ENCODE measurements at regions not wholly inside any gene's neighbourhood (a gene's known extent, or its start where the extent isn't known, plus 50 kb on each side); places are given as distances from the start of the nearest gene placed in this dataset.

DNA sequence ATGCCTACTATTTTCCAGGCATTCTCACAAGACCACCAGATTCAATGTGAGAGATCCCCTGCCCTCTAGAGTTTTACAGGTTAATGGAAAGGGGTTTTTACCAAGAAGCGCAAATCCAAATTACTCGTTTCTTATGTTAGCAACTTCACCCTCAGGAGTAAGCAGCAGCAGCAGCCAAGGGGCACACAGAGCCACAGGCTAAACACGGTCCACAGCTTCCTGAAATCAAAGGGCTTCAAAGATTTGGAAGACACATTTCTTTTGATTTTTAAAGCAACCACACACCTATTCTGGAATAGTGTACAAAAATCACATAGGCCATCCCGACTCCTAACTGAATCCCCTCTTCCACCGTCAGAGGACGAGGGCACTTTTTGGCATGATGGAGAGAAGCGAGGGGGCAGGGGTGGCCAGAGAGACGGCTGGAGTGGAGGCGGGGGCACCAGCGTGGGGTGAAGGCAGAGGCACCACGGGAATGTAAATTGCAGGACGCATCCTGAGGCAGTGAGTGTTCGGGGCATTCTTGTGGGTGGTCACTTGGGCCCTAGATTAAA, 107.0 kb downstream of the ARF6 start:
- no peak for FAIRE-seq

GRCh38 chr14:50000380-50001150, 107.7 kb downstream of the ARF6 start:
- FAIRE-seq, result peak; percentile 94

DNA sequence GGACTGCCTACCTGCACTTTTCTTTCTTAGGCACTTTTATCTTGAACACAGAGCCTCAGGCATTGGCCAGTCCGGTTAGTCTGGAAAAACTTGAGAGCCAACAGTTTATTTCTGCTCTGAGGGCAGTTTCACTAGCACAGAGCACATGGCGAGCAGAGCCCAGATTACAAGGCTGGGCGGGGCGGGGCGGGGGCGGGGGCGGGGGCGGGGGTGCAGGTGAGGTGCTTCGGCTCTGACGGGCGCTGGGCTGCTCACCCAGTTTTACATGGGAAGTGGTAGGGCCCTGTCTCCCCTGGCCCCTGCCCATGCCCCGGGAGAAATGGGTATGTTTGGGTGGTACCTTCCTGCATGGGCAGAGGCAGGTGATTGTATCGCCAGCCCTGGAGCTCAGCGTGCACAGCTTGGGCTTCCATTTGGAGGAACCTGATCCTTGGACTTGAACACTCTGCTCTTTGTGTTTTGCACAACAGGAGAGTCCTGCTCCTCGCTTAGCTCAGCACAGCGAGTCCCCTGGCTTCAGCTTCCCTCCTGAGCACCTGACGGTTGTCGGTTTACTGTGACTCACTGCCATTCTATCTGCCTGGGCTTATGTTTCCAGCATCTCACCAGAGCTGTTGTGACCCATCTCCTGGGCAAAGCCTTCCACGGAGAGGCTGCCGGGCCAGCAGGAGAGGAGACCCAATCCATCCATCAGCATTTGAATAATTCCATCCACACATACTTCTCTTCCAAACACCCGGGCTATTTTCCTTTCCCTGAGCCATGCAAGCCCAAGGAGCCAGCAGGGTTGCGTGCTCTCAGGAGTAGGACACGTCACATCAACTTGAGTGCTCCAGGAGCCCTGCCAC, 108.5 kb downstream of the ARF6 start:
- peak; percentile 98 for FAIRE-seq

DNA sequence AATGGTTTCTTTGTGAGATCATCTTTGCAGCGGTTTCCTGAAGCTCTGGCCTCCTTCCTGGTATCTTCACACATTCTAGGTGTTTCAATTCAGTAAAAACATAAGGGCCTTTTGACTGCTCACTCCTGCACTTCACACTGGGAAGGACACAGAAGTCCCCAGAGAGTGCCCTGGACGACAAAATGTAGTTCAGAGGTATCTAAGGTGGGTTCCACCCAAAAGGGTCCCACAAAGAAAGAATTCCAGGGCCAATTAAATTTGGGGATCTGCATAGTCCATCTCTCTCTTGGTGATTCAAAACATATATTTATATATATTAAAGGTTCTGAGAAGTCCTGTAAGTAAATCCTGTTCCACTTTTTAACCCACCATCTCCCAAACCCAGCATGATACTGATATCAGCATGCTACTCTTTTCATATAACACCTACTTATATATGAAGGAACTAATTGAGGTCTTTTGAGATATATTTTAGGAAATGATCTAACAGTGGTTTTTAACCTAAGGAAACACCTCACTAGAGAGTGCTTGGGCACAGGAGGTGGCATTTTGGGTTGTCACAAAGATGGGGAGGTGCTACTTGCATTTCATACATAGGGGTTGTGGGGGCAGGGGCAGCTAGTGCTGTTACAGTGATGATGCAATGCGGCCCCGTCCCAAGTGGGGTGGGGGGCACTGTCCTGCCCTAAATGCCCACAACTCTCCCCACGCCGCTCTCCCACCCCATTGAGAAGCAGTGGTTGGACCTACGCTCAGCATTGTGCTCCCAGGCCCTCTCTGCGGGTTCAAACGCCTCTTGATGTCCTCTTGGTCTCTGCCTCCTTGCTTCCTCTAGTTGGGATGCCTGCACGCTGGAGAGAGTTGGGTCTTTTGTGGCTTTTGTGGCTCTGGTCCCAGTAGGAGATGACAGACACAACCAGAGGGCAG, 109.4 kb downstream of the ARF6 start:
- FAIRE-seq, result no peak

- no peak for FAIRE-seq
These were observed 110.0 kb downstream of the ARF6 start for GRCh38 chr14:50002926-50003212.

DNA sequence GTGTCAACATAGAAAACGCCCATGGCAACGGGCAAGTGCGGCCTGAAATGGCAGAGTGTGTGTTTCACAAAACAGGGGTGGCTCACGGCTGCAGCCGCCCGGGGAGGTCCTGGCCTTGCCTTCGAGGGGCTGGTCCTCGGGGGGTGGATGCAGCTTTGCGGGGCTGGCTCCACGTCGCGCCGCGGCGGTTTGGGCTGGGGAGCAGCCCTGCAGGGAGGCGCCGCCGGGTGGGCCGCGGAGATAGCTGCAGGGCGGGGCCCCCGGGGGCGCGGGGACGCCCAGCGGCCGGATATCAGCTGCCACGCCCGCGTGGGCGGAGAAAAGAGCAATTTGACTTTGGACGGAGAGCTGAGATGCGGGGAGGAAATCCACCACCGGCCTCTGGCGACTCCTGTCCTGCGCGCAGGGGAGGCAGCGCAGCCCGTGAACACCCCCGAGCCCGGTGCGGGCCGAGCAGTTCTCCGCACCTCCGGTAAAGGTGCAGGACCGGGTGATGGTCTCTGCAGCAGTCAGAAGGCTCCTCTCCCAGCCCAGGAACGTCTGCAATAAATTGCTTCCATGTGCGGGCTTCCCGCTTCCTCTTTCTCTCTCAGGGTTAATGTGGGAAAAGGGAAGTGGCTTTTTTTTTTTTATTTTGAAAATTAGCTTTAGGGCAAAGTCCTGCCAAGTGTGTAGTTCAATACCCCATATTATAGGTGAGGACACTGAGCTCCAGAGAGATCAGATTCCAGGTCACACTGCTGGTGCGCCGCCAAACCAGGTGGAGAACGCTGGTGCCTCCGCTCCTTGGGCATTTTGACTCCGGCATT, 110.5 kb downstream of the ARF6 start:
- no peak for FAIRE-seq

DNA sequence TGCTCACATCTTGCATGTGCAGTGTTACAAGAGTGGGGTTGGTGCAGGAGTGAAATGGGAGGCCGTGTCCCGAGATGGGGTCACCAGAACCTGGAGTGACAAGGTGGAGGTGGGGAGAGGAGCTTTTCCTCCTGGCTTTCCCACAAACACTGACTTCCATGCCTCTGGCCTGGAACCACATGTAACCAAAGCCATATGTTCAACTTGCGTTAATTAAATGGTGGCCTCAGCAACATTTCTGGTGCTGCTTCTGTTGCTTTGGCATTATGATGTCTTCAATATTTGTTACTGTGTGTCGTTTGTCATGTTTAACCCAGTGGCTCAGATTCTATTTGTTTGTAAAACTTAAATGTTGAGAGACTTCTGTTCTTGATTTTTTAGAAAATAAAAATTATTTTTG, 110.2 kb downstream of the VCPKMT start:
- no peak for FAIRE-seq

DNA sequence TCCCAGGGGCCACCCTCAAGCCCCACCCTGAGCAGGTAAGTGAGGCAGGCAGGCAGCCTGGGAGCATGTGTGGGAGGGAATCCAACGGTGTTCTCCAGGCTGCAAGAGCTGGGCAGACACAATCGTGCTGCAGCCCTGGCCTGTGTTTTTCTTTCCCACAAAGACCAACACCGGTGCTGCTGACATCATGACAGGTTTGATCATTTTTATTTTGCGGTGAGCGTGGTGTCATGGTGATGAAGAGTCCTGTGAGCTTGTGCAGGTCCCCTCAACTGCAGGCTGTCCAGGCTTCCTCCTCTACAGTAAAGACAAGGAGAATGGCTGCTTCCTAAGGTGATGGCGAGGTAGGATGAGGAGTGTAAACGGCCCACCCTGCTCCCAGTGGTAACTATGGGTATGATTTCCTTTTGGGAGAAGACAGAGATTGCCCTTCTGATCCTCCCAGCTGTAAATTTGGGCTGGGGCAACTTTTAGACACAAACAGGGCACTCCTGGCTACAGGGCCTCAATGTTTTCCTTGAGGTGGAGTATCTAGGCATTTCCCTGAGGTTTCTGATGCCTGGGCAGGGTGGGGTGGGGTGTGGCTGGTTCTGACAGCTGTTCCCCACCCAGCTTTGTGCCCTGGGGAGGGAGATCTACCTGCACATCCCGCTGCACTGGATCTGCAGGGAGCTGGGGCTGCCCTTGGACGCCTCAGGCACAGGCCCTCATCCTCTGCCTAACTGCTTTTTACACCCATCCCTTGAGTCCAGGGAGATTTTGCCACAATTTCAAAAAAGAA, 109.1 kb downstream of the VCPKMT start:
- FAIRE-seq, result no peak

DNA sequence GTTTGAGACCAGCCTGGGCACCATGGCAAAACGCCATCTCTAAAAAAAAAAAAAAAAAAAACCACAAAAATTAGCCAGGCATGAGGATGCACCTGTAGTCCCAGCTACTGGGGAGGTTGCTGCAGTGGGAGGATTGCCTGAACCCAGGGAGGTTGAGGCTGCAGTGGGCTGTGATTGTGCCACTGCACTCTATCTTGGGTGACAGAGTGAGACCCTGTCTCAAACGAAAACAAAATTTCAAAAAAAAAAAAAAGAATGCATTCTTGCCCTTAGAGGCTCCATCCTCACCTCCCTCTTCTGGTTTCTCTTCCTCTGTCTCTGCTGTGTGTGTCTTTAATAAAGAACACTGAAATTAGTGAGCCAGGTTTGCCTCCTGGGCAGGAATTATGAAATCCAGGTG, 107.8 kb downstream of the VCPKMT start:
- FAIRE-seq, result no peak

DNA sequence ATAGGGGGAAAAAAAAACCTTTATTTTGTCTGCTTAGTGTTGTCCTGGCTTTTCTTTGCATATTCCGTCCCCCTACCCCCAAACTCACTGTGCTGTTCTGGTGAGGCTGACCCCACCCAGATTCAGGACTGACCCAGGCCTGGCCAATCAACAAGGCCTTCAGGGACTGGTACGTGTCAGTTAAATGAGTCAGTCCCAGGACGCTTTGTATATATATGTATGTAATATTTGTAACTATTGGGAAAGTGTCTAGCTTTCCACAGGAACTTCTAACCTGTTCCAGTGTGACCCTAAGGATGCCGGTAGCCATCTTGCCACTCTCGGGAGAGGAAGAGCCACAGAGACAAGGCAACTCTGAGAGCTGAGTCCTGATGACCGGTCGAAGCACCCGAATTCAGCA, 107.4 kb downstream of the VCPKMT start:
- no peak for FAIRE-seq

DNA sequence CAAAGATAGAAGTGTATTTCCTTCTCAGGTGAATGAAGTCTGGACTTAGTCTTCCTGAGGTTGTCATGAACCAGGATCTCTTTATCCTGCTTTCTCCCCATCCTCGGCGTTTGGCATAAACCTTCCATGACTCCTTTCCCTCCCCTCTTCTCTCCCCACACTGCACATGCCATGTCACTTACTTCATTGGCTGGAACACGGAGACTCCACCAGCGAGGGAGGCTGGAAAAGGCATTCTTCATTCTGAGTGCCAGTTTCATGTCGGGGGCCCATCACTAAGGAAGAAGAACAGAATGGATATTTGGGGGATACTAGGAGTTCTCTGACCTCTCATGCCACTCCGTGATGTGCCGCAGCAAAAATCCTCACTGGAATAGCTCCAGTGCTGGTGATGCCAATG, 105.6 kb downstream of the VCPKMT start:
- FAIRE-seq, result no peak

- no peak for FAIRE-seq
These were observed 105.1 kb downstream of the VCPKMT start for GRCh38 chr14:50011242-50011641.

- FAIRE-seq, result no peak
These were observed 103.7 kb downstream of the VCPKMT start for GRCh38 chr14:50012644-50013043.

DNA sequence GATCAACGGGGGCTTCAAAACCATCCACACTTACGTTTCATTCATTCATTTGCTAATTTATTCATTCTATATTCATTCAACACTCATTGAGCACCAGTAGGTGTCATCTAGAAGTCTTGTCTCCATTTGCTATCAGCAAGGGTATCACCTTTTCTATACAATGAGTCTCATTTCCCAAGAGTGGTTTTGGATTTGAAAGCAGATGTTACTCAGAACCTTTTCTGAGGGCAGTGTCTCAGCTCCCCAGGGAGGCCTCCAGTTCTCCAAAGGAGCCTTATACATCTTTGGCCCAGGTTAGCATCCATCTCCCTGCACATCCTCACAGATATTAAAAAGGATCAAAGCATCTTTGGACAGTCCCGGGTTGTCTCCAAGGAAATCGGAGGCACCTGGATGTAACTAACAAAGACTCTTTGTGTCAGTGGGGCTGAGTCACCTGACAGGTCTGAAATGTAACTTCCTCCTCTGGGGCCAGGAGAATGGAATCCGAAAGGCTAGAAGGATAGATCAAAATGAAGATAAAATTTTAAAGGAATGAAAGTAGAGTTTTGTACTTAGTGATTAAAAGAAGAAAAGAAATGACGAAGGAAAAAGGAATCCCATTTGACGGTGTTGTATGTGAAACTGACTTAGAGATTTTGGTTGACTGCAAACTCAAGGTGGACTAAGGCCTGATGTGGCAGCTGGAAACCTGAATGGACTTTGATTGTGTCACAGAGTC, 103.0 kb downstream of the VCPKMT start:
- FAIRE-seq, result no peak

- no peak for FAIRE-seq
These were observed 102.4 kb downstream of the VCPKMT start for GRCh38 chr14:50013934-50014333.

- no peak for FAIRE-seq
These were observed 101.5 kb downstream of the VCPKMT start for GRCh38 chr14:50014809-50015430.

DNA sequence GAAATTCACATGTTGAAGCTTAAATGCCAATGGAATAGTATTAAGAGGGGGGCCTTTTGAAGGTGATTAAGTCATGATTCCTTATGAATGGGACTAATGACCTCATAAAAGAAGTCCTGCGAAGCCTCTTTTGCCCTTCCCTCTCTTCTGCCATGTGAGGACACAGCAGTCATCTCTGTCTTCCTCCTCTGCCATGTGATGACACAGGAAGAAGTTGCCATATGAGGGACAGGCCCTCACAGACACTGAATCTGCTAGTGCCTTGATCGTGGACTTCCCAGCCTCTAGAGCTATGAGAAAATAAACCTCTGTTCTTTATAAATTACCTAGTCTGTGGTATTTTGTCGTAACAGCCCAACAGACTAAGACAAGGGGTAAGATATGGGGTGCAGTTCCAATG, 100.7 kb downstream of the VCPKMT start:
- no peak for FAIRE-seq

DNA sequence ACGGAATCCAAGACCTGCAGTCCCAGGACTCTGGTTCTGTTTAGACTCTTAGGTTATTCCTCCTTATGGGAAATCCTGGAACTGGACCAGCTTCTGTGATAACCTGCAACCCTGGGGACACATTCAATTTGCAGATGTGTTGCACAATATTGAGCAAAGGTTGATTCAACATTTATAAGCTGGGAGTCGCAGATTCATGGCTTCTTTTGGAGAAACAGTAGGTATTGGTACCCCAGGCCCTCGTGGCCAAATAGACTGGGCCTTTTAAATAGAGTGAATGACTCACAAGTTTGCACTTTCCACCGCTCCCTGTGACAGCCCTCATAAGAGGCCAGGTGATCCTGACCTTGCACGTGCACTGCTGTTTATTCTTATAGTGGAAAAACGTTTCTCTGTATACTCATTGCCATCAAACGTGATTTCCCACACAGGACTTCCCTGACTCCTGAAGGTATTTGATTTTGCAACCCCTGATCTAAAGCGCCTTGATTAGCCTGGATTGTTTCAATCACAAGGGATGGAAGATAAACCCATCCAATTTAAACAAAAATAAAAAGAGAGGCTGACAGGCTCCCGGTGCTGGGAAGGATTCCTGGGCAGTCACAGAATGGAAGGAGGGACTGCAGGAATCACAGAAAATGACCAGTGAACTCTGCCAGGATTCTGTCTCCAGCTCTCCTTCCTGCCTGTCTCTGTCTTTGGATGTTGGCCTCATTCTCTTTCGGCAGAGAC, 98.0 kb downstream of the VCPKMT start:
- no peak for FAIRE-seq

DNA sequence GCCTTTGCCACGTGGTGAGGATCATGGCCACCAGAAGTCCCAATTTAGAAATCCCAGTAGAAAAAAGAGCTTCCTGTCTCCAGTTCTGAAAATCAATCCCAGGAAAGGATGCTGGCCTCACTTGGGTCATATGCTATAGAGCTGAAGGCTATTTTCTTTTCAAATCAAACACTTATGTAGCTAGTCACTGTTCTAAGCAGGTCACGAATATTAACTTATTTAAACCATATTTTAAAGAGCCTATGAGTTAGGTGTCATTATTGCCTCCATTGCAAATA, 97.5 kb downstream of the VCPKMT start:
- FAIRE-seq, result no peak

DNA sequence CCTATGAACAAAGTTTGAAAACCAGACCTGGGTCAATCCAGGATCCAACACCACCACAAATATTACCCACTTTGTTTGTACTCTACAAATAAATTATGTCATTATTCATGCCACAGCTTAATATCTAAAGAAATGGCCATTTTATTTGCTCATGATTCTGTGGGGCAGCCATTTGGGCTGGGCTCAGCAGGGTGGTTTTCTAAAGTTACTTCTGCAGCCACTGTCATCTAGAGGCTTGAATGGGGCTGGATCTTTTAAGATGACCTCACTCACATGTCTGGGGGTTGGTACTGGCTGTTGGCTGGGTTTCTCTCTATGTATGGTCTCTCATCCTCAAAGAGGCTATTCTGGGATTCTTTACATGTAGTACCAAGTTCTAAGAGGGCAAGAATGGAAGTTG, 96.2 kb downstream of the VCPKMT start:
- FAIRE-seq, result no peak
